ENCODE measurements at regions not wholly inside any gene's neighbourhood (a gene's known extent, or its start where the extent isn't known, plus 50 kb on each side); places are given as distances from the start of the nearest gene placed in this dataset.

DNA sequence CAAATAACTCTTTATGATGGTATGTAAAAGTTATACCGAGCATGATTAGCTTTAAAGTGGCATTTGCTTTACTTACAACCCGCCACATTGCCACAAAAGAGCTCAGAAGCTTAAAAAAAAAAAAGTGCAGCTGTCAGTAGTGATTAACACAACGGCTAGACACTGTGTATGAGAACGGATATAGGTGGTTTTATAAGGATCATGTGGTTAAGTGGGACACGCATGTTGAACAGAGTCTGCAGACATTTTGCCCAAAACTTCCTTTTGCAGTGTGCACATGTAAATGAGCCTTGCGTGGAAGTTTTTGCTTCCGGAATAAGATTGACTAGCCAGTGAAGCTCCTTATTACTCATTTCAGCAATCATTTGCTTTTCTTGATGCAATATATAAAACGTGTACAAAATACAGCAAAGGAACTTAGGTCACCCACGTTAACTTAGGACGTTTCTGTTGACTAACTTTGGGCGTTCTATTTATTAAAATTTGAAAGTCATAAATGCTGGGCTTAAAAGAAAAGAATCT is 58.7 kb upstream of the RGS1 start (continued):
- TF ChIP-seq NKRF (conservative IDR thresholded peaks at IDR 0.05): 0 out of 2 replicates have a peak, but pooled peaks have one; percentile 17
- TF ChIP-seq CHD1 (IDR thresholded peaks at IDR 0.05; ENCODE audit: low read depth, low read length): peak; percentile 59; the same call in 1 of the 2 replicates
- peak; percentile 99 for TF ChIP-seq ZNF384 (IDR thresholded peaks at IDR 0.05; ENCODE audit: borderline replicate concordance, low read depth, low read length)
- TF ChIP-seq EGR1 (IDR thresholded peaks at IDR 0.05; ENCODE audit: borderline replicate concordance in 1 of 2, low read depth in 2 of 2, low read length in 2 of 2): no peak
- peak; percentile 99 for TF ChIP-seq NFIC (IDR thresholded peaks at IDR 0.05; ENCODE audit: low read depth, low read length)
- peak; percentile 26; the same call in 1 of the 2 replicates for TF ChIP-seq SMC3 (IDR thresholded peaks at IDR 0.05; ENCODE audit: borderline replicate concordance, low read length)
- TF ChIP-seq BCL11A (IDR thresholded peaks at IDR 0.05; ENCODE audit: low read depth, low read length): peak; percentile 92
- no peak for TF ChIP-seq SREBF2 (IDR thresholded peaks at IDR 0.05; ENCODE audit: low read length)
- no peak for TF ChIP-seq POLR2A (IDR thresholded peaks at IDR 0.05; ENCODE audit: low read depth, low read length)
- peak; percentile 82 for TF ChIP-seq E2F8 (IDR thresholded peaks at IDR 0.05; ENCODE audit: low read depth, partially characterized antibody)
- peak; percentile 96 for TF ChIP-seq TCF3 (IDR thresholded peaks at IDR 0.05; ENCODE audit: borderline replicate concordance, insufficient read depth, low read depth, low read length)
- TF ChIP-seq MYC (IDR thresholded peaks at IDR 0.05; ENCODE audit: insufficient read depth, insufficient read length, insufficient replicate concordance, low read length, severe bottlenecking): no peak
- TF ChIP-seq, protein P1, sequence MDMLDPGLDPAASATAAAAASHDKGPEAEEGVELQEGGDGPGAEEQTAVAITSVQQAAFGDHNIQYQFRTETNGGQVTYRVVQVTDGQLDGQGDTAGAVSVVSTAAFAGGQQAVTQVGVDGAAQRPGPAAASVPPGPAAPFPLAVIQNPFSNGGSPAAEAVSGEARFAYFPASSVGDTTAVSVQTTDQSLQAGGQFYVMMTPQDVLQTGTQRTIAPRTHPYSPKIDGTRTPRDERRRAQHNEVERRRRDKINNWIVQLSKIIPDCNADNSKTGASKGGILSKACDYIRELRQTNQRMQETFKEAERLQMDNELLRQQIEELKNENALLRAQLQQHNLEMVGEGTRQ (IDR thresholded peaks at IDR 0.05; ENCODE audit: borderline replicate concordance, low read depth, low read length): no peak; the same call in 1 of the 2 replicates
- no peak for TF ChIP-seq NR2C2 (IDR thresholded peaks at IDR 0.05; ENCODE audit: borderline replicate concordance, control insufficient read depth, insufficient read length, low read depth)
- TF ChIP-seq E4F1 (IDR thresholded peaks at IDR 0.05; ENCODE audit: borderline replicate concordance, partially characterized antibody): no peak
- peak; percentile 92 for TF ChIP-seq PAX8 (IDR thresholded peaks at IDR 0.05)
- peak; percentile 88; the same call in 1 of the 2 replicates for TF ChIP-seq CHD2 (IDR thresholded peaks at IDR 0.05; ENCODE audit: borderline replicate concordance, low read depth, low read length)
- TF ChIP-seq ETV6 (conservative IDR thresholded peaks at IDR 0.05 in 1 of 2, IDR thresholded peaks at IDR 0.05 in 1 of 2; ENCODE audit: borderline replicate concordance in 1 of 2, low read depth in 1 of 2): peak in 1 of 2 experiments; percentile 98; a peak in 2 of 4 replicates
- no peak for TF ChIP-seq SIX5 (IDR thresholded peaks at IDR 0.05; ENCODE audit: low read depth, low read length, severe bottlenecking)
- no peak for TF ChIP-seq RBBP5 (conservative IDR thresholded peaks at IDR 0.05)
- TF ChIP-seq NFYA (IDR thresholded peaks at IDR 0.05; ENCODE audit: borderline replicate concordance, low read depth, low read length): no peak
- TF ChIP-seq STAT1 (conservative IDR thresholded peaks at IDR 0.05): no peak
- no peak for TF ChIP-seq TAF1 (IDR thresholded peaks at IDR 0.05; ENCODE audit: borderline replicate concordance, low read depth, low read length)
